OCI-LY3 (cell line): ENCODE measurements at regions not wholly inside any gene's neighbourhood (a gene's known extent, or its start where the extent isn't known, plus 50 kb on each side); places are given as distances from the start of the nearest gene placed in this dataset.

Experiments
- H2AFZ ChIP-seq: fragments of 200-600, 300-600 bp; shearing (Covaris generic); 2 replicates; pipeline ENCODE4 v1.6.0; 2014; ENCODE audit warnings: antibody characterized with exemption, low read depth, low read length
- H3K27ac ChIP-seq: fragments of 200-600, 300-600 bp; sonication (generic); 2 replicates; pipeline ENCODE4 v1.5.1; 2014; ENCODE audit warnings: mild to moderate bottlenecking, low read length, moderate library complexity, mixed read lengths
- H3K27me3 ChIP-seq: fragments of 200-600, 300-600 bp; sonication (generic); 2 replicates; pipeline ENCODE4 v1.6.1; 2014; ENCODE audit warnings: low read depth, low read length, mixed read lengths
- H3K36me3 ChIP-seq: fragments of 200-600, 300-600 bp; sonication (generic); replicated peaks from 2 replicates; pipeline ENCODE3; 2014; ENCODE audit warnings: low read depth, low read length, mixed read lengths
- H3K4me1 ChIP-seq: fragments of 300-600, 200-600 bp; sonication (generic); 2 replicates; pipeline ENCODE4 v1.6.1; 2014; ENCODE audit warnings: low read length, mixed read lengths
- H3K4me2 ChIP-seq: fragments of 200-600, 300-600 bp; sonication (generic); 2 replicates; pipeline ENCODE4 v1.6.1; 2014; ENCODE audit warnings: low read length, mixed read lengths
- H3K4me3 ChIP-seq: fragments of 300-600, 200-600 bp; sonication (generic); 2 replicates; pipeline ENCODE4 v1.5.1; 2014; ENCODE audit warnings: antibody characterized with exemption, mild to moderate bottlenecking, low read length, moderate library complexity
- H3K79me2 ChIP-seq: fragments of 300-600, 200-600 bp; shearing (Covaris generic); 2 replicates; pipeline ENCODE4 v1.6.1; 2014; ENCODE audit warnings: mild to moderate bottlenecking, low read length, mixed read lengths
- H3K9ac ChIP-seq: fragments of 300-600, 200-600 bp; shearing (Covaris generic); 2 replicates; pipeline ENCODE4 v1.6.0; 2014; ENCODE audit warnings: mild to moderate bottlenecking, low read length, moderate library complexity
- H3K9me3 ChIP-seq: fragments of 200-600, 300-600 bp; shearing (Covaris generic); 2 replicates; pipeline ENCODE4 v1.6.1; 2014; ENCODE audit warnings: low read length, mixed read lengths; ENCODE audit not compliant: insufficient read depth
- H4K20me1 ChIP-seq: fragments of 200-600, 300-600 bp; sonication (generic); 2 replicates; pipeline ENCODE4 v1.6.1; 2016; ENCODE audit warnings: low read length, mixed read lengths; ENCODE audit not compliant: insufficient read depth
- EZH2phosphoT487 ChIP-seq: fragments of 200-600 bp; shearing (Covaris generic); IDR thresholded peaks from 2 replicates; pipeline ENCODE4 v1.6.1; 2018; ENCODE audit warnings: antibody characterized with exemption, mixed run types, low read depth
- TF ChIP-seq, protein P1 (sequence below): fragments of 200-600, 300-600 bp; sonication (generic); IDR thresholded peaks from 2 replicates; pipeline ENCODE4 v1.5.1; 2014; ENCODE audit warnings: antibody characterized with exemption, low read length, low read depth

DNA sequence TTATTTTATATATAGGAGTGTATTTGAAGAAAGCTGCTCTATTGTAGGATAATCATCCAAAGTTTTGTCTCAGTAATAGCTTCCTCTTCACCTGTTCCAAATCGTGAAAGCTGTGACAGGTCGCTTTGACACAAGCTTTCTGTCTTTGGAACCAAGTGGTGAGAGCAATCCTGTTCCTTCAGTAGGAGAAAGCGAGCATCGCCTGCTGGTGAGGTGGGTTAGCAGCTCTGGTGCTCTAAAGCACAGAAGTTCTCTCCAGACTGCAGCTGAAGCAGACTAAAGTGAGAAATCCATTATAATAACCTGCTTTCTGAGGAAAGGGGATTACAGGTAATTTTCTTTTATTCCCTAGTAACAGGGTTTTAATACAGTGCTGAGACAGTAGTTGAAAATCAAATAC, 803.8 kb downstream of the ADGRL2 start:
- no peak overlapping the region for H3K4me2 ChIP-seq
- no peak overlapping the region for H3K4me3 ChIP-seq
- no peaks in the 10 kb centered on the region for H3K9me3 ChIP-seq
- H4K20me1 ChIP-seq = no peaks in the 10 kb centered on the region
- H3K79me2 ChIP-seq = no peaks in the 10 kb centered on the region
- no peak overlapping the region for H2AFZ ChIP-seq
- H3K27ac ChIP-seq = no peak overlapping the region
- no peaks in the 10 kb centered on the region for H3K4me1 ChIP-seq
- TF ChIP-seq, protein P1, sequence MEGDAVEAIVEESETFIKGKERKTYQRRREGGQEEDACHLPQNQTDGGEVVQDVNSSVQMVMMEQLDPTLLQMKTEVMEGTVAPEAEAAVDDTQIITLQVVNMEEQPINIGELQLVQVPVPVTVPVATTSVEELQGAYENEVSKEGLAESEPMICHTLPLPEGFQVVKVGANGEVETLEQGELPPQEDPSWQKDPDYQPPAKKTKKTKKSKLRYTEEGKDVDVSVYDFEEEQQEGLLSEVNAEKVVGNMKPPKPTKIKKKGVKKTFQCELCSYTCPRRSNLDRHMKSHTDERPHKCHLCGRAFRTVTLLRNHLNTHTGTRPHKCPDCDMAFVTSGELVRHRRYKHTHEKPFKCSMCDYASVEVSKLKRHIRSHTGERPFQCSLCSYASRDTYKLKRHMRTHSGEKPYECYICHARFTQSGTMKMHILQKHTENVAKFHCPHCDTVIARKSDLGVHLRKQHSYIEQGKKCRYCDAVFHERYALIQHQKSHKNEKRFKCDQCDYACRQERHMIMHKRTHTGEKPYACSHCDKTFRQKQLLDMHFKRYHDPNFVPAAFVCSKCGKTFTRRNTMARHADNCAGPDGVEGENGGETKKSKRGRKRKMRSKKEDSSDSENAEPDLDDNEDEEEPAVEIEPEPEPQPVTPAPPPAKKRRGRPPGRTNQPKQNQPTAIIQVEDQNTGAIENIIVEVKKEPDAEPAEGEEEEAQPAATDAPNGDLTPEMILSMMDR = peak; percentile 52
- TF ChIP-seq EZH2phosphoT487 = no peak
- H3K36me3 ChIP-seq = no peaks in the 10 kb centered on the region
- no peak overlapping the region for H3K9ac ChIP-seq
- H3K27me3 ChIP-seq = no peaks in the 10 kb centered on the region

DNA sequence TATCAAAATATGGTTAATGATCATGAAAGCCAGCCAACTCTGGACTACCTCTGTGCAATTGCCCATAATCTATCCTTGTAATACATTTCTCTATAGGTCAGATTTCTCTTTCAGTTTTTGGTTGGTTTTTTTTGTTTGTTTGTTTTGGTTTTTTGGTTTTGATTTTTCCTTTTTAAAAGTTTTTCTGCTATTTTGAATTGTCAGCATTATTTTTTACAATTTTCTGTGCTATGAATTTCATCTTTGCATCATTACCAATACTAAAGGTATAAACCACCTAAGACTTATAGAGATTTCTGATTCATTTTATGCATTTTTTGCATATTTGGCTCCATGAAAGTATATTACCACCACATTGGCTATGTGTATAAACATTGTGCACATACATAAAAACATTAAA, 799.6 kb downstream of the ADGRL2 start:
- TF ChIP-seq, protein P1 = no peak
- no peak for TF ChIP-seq EZH2phosphoT487
- no peak overlapping the region for H3K4me2 ChIP-seq

DNA sequence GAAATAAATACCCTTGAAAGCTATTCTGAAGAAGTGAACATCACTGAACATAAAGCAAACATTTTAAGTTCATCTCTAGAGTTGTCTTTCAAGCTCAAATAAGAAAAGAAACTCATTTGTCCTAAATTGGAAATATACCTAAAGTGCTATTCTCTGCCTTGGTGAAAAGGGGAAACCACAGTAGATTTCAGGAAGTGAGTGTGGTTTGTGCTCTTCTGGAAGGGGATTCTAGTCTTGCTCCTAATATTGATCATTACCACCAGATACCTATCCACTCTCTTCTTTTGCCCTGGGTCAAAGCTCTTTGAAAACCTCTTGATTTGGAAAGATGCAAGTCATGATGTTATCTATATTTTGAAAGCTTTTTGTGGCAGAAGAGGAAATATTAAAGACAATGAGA, 798.1 kb downstream of the ADGRL2 start:
- no peaks in the 10 kb centered on the region for H3K27me3 ChIP-seq
- H4K20me1 ChIP-seq = no peaks in the 10 kb centered on the region
- H2AFZ ChIP-seq = no peak overlapping the region
- TF ChIP-seq, protein P1 = no peak
- TF ChIP-seq EZH2phosphoT487 = no peak
- H3K9me3 ChIP-seq = no peaks in the 10 kb centered on the region
- peak overlapping the region; percentile 22; the same call in 1 of the 2 replicates for H3K4me2 ChIP-seq
- H3K9ac ChIP-seq = no peak overlapping the region
- no peak overlapping the region for H3K27ac ChIP-seq
- H3K36me3 ChIP-seq = no peaks in the 10 kb centered on the region
- H3K4me3 ChIP-seq = no peak overlapping the region
- peaks cover 9% of the 10 kb centered on the region for H3K4me1 ChIP-seq
- H3K79me2 ChIP-seq = no peaks in the 10 kb centered on the region

More for the DNA sequence above, 799.6 kb downstream of the ADGRL2 start:
- no peaks in the 10 kb centered on the region for H3K79me2 ChIP-seq
- no peak overlapping the region for H3K9ac ChIP-seq
- no peaks in the 10 kb centered on the region for H3K27me3 ChIP-seq
- no peaks in the 10 kb centered on the region for H3K36me3 ChIP-seq
- H3K4me3 ChIP-seq = no peak overlapping the region
- no peak overlapping the region for H3K27ac ChIP-seq
- H4K20me1 ChIP-seq = no peaks in the 10 kb centered on the region
- no peak overlapping the region for H2AFZ ChIP-seq
- no peaks in the 10 kb centered on the region for H3K9me3 ChIP-seq
- H3K4me1 ChIP-seq = peaks cover 9% of the 10 kb centered on the region

DNA sequence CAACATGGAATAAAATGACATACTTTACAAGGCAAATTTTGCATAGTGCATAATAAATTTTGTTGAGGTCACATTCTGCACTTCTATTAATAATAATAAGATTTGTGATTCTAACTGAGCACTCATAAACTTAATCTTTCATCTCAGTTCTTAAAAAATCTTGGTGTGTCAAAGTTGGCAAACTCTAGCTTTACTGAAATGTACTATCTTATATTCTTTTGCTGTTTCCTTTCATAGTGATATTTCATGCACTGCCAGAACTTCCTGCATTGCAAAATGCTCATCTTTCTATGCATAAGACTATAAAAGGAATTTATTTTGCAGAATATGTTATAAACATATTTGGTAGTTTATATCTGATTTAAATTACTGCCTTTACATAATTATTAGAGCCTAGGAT, 797.6 kb downstream of the ADGRL2 start:
- no peak overlapping the region for H3K27ac ChIP-seq
- no peak overlapping the region for H2AFZ ChIP-seq
- peaks cover 9% of the 10 kb centered on the region for H3K4me1 ChIP-seq
- H4K20me1 ChIP-seq = no peaks in the 10 kb centered on the region
- TF ChIP-seq EZH2phosphoT487 = no peak
- TF ChIP-seq, protein P1 = no peak
- no peaks in the 10 kb centered on the region for H3K36me3 ChIP-seq
- H3K9me3 ChIP-seq = no peaks in the 10 kb centered on the region
- no peaks in the 10 kb centered on the region for H3K79me2 ChIP-seq
- no peak overlapping the region for H3K4me3 ChIP-seq
- H3K9ac ChIP-seq = no peak overlapping the region
- no peaks in the 10 kb centered on the region for H3K27me3 ChIP-seq
- peak overlapping the region; percentile 22; the same call in 1 of the 2 replicates for H3K4me2 ChIP-seq
